HG02798 (cell line): ENCODE measurements at regions not wholly inside any gene's neighbourhood (a gene's known extent, or its start where the extent isn't known, plus 50 kb on each side); places are given as distances from the start of the nearest gene placed in this dataset.

Experiments used
- ATAC-seq: cut with Tn5 transposase; IDR thresholded peaks from one replicate; pipeline ENCODE4 v1.9.1; 2021; ENCODE audit warnings: mild to moderate bottlenecking; ENCODE audit not compliant: unreplicated experiment, poor library complexity

DNA sequence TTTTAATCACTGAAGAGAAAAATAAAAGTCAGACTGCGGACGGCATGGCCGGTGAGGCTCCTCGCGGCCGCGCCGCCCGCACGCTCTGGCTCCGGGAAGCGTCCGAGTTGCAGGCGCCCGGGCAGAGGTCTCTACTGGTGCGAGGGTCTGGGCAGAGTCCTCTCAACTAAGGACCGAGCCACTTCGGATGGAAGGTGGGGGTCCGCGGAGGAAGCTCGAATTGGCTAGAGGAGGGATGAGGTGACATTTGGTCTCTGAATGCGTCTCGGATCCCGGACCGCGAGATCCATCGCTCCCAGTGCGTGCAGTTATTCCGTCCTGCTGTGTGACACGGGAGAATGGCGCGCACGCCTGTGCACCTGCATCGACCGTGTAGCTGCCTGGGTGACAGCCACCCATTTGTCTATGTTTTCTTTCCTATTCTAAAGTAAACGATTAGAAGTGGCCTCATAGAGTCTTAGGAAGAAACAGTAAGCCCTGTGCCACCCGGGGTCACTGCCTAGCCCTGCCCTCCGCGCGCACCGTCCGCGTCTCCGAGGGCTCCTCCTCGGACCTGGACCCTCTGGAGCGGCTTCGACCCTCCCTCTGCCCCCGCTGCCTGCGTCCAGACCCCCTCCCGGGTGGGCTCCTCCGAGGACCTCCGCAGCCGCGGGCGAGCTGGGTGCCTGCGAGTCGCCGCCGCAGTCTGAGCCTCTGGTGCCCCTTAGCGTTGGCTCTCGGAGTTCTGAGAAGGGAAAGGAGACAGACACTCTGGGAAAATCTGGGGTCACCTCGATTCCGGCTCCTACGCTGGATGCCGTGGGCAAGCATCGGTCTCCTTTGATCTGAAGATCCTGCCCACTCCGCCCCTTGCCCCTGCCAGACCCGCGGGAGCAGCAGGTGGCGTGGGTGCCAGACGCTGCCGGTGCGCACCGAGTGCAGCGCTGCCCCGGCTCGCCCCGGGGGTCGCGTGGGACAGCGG lies 347.4 kb downstream of the LIG4 start:
- ATAC-seq: no peak

DNA sequence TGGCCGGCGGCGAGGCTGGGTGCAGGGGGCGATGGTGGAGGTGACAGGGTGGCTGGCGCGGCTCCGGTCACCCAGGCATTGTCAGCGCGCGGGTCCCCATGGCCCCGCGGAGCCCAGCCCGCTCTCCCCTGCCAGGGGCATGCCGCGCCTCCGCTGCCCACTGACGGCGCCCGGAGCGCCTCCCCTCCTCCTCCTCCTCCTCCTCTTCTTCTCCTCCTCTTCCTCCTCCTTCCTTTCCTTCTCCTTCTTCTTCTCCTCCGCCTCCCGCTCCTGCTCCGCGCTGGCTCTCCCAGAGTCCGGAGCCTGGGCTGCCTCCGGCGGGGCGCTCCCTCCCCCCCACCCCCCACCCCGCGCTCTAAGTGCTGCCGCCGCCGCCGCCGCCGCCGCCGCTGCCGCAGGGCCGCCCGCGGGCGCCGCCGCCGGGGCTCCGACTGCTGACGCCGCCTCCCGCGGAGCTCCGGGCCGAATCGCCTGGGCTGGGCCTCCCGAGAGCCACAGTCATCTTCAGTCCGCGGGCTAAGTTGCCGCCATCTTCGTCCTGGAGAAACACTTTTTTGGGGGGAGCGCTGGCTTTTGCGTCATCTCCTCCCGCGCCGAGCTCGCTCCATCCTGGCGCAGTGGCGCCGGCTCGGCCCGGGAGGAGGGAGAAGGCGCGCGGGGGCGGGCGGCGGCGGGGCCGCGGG lies 348.3 kb downstream of the LIG4 start:
- no peak for ATAC-seq

GRCh38 chr13:107866032-107866940 lies 349.1 kb downstream of the LIG4 start:
- ATAC-seq: no peak

- ATAC-seq: no peak
These were observed 349.7 kb downstream of the LIG4 start for GRCh38 chr13:107865643-107866031.

- ATAC-seq: no peak
These were observed 350.1 kb downstream of the LIG4 start for GRCh38 chr13:107865318-107865575.

DNA sequence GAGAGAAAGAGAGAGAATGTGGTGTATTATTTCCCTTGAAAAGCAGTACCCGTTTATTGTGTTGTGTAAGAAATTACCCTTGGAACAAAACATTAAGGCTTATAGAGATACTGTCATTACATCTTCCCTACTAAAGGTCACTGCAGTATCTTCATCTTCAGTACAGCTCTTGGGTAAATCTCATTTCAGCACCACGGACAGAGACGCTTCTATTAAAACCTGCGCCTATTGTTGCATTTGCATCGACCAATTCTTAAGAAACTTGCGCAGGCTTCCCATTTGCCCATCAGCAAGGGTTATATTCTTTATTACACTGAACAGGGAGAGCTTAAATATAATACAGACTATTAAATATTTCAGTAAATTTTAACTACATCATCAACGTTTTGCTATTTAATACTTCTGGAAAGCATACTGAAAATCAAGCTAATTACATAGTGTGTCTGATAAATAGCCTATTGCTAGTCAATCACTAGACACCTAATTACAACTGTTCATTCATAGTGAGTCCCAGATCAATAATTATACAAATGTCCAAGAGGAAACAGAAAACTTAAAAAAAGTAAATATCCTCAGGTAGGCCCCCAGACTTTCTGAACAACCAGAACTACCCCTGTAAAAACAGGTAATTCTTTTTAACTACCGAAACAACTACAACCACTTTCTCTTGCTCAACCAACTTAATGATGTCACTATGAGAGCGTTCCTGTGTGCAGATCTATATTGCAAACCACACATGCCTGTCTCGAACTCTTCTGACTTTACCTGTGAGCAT lies 350.6 kb downstream of the LIG4 start:
- ATAC-seq: no peak

GRCh38 chr13:107860284-107860683 lies 355.1 kb downstream of the LIG4 start:
- no peak for ATAC-seq

GRCh38 chr13:107854880-107855279 lies 360.5 kb downstream of the LIG4 start:
- no peak for ATAC-seq

DNA sequence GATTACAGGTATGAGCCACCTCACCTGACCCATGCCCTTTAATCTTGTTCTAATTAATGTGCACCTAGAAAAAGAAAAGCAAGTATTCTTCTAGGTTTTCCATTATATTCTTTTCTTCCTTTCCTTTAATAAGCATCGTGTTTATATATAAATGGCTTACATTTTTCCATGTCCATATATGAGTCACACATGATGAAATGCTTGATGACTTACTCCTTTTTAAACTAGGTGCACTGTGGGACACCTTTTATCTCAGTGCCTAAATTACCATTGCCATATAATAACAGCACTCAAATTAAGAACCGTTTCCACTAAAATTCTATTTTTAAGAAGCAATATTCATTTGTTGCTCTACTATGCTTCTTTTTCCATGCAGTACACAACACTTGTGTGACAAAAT lies 363.3 kb downstream of the LIG4 start:
- ATAC-seq: no peak

DNA sequence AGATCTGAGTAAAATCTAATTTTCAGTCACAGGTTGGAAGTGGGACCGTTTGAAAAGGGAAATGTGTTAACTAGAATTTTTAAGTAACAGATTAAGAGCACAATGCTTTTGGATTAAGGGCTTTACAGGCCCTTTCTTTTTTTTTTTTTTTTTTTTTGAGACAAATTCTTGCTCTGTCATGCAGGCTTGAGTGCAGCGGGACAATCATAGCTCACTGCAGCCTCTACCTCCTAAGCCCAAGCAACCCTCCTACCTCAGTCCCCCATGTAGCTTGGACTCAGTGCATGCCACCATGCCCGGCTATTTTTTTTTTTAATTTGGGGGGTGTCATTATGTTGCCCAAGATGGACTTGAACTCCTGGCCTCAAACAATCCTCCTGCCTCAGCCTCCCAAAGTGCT lies 363.7 kb downstream of the LIG4 start:
- no peak for ATAC-seq

GRCh38 chr13:107847406-107847805 lies 367.9 kb downstream of the LIG4 start:
- no peak for ATAC-seq

GRCh38 chr13:107846642-107847041 lies 368.7 kb downstream of the LIG4 start:
- no peak for ATAC-seq

DNA sequence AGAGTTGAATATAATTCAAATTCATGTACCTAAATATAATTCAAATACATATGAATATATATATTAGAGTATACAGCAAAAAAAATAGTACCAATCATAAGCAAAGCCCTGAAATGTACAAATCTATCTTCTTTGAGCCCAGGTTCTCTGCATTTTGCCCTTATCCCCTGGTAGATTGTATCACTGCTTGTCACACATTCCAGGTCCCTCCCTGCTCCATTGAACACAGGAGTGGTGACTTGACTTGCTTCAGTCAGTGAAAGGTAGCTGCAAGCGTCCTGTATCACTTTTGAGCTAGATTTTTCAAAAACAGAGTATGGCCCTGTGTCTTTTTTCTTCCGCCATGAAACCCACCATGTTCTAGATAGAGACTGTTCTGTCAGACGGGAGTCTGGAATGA lies 369.4 kb downstream of the LIG4 start:
- no peak for ATAC-seq

DNA sequence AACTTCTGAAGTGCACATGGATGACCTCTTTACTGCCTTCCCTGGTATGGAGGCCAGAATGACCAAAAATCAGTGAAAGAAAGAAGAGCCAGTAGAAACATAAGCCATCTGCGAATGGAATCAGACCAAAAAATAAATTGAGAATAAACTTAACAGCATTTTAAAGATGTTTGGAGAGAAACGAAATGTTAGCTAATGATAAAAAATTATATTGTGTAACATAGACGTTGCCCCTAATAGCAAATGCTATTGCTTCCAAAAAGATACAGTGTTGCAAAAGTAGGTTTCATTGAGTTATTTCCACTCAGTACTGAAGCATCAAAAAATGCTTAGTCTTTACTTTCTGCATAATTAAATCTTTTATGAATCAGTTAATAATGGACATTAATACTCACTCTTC lies 371.7 kb downstream of the LIG4 start:
- no peak for ATAC-seq

- ATAC-seq: no peak
These were observed 372.1 kb downstream of the LIG4 start for GRCh38 chr13:107843281-107843680.

DNA sequence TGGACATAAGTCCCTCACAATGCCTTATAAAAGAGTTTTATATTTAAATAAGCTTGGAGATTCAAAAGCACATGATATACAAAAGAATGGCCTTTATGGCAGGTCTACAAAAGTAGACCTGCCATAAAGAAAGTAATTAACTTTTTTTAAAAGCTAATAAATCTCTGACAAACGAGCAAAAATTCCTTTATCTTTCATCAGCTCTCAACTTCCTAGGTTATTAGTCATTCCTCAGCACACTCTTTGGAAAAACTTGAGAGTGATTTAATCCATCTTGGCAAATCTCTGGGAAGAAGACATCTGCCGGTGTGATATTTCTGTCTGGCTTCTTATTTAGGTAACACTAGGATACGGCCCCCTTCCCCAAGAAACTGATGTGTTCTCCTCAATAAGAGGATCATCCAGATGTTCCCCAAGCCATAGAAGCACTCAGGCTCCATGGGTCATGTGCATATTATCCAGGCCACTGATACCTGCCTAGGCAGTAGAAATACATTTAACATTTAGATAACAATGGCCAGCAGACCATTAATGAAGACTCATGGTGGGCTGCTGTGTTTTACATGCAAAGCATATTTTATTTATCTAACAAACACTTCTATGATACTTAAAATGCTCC lies 372.7 kb downstream of the LIG4 start:
- no peak for ATAC-seq

DNA sequence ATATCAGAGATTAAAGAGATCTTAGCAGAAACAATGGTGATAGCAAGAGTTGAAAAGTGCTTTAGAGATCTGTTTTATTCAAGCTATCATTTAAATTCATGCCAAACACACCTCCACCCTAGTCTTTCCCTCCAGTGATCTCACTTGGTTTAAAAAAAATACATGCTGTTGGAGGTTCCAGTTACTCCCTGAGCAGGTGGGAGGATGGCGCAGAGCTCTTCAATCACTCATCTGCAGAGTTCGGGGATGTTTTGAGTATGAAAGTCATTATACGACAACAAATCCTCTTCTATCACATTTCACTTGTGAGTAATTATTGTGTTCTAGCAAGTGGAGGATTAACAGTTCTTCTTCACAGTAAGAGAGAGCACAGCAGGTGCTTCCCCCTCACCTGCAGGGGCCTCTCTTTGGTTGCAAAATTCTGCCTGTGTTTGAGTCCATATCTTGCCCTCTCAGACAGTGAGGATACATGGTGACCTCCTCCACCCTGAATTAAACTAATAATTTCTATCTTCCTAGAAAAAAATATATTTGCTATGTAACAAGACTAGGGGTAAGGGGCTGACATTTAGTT lies 376.7 kb downstream of the LIG4 start:
- no peak for ATAC-seq

- ATAC-seq: no peak
These were observed 378.7 kb downstream of the LIG4 start for GRCh38 chr13:107836685-107837084.

DNA sequence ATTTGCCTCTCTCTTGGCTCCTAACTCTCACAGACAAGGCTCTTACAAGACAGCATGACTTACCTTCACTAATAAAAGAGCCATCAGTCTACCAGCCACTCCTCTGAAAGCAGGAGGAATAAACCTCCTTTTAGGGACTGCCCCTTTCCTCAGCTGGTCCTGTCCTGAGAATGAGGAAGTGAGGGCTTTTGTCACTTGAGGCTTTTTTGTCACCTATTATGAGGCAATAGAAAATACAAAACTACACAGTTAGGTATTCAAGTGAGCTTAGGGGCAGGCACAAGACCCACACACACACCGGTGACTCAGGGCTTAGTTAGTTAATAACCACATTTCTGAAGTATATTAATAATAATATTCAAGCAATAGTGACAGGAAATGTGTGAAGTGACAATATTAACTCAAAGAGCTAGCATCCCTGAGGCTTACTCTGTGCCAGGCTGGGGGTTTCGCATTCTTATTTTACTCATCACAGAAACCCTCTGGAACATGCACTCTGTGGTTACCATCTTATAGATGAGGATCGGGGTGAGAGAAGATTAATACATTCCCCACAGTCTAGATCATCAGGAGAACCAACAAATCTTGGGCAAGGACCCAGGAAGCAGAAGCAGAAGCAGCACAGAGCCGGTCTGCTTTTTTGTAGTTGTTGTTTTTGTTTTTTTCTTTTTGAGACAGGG lies 379.9 kb downstream of the LIG4 start:
- ATAC-seq: no peak
